ENCODE measurements at regions not wholly inside any gene's neighbourhood (a gene's known extent, or its start where the extent isn't known, plus 50 kb on each side); places are given as distances from the start of the nearest gene placed in this dataset.
"Not testable (repeated sequence)": the region's sequence is repeated elsewhere in the genome, so short reads cannot be mapped to it uniquely, and the experiment has no call there.

DNA sequence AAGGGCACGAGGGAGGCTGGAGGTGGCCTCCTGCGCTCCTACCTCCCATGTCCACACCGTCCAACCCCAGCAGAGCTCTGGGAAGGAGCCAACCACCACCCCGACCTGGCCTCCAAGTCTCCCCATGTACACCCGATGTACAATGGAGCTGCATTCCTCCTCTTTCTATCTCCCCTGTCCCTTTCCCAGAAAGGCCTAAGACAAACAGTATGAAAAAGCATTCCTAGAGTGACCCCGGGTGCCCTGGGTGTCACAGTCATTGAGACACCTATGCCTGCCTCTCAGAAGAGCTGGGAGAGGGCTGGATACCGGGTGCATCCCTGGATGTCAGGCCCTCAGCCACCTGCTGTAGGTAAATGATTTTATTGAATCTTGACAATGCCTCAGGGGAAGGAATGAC lies 248.1 kb downstream of the EMX2 start:
- DNase-seq (ENCODE audit: low spot score) = no peak

DNA sequence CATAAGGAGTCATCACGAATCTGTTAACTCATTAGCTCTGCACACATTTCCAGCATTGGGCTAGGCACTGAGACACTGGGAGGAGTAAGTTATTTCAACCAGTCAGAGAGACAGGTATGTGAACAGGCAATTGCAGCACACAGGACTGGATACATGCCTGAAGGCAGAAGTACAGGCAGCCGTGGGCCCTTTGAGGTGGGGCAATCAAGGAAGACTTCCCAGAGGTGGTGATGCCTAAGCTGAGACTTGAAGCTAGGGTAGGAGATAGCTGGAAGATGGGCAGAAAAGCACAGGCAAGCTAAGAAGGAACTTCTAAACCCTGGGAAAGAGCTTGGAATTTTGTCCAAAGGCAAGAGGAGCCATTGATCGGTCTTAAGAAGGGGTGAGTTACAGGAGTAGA lies 249.7 kb downstream of the EMX2 start:
- no peak for DNase-seq (ENCODE audit: low spot score)

DNA sequence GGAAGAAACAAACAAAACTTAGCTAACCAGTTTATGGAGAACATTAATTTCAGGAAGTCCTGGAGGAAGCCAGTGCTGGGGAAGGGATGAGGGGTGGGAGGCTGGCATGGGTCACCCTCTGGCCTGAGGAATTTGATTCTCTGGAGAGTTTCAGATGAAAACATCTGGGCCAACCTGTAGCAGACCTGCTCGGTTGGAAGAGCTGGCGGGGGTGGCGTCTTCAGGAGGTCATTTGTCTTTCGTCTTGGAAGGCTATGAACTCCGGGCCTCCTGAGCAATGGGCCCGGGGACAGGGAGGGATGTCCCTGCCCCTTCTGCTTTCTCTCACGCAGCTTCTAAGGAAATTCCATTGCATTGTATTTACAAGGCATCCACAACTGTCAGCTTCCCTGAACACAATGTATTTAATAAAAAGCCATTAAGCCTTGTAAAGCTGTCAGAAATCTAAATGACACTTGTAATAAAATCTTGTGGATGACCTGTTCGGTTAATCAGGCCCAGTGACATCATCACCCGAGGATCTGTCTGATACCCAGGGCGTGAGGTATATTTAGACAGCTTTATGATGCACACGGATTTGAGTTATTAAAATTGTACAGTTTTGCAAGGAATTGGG lies 250.5 kb downstream of the RAB11FIP2 start:
- DNase-seq (ENCODE audit: low spot score) = no peak

DNA sequence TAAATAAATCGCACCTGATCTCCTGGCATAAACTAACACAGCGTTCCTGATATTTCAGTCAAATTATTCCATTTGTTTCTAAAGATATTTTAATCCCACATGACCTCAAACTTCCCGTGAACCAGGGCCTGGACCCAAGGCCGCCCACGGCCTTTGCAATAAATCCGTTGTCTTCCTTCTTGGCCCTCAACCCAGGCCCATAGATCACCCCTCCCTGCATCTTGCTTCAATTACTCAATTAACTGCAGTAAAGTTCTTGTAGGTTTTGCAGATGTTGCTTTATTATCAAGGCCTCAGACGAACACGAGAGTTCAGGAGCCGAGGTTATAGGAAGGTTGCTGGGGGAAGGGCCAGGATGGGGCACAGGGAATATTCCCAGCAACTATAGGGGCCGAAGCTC lies 249.4 kb downstream of the RAB11FIP2 start:
- no peak for DNase-seq (ENCODE audit: low spot score)

DNA sequence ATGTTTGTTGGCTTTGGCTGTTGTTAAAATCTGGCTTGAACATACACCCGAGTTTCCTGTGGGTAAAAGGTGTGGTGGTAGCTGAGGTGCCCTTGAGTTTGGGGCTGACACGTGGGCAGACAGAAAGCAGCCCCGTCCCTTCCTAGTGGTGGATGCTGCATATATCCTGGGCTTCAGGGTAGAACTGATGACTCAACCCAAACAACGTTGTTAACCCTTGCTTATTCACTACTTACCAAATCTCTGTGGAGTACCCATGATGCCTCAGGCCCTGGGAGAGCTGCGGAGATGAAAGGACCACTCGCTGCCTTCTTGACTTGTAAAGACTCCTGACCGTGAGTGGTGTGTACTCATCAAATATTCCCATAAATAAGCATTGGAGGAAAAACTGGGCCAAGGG lies 245.1 kb downstream of the RAB11FIP2 start:
- no peak for DNase-seq (ENCODE audit: low spot score)

DNA sequence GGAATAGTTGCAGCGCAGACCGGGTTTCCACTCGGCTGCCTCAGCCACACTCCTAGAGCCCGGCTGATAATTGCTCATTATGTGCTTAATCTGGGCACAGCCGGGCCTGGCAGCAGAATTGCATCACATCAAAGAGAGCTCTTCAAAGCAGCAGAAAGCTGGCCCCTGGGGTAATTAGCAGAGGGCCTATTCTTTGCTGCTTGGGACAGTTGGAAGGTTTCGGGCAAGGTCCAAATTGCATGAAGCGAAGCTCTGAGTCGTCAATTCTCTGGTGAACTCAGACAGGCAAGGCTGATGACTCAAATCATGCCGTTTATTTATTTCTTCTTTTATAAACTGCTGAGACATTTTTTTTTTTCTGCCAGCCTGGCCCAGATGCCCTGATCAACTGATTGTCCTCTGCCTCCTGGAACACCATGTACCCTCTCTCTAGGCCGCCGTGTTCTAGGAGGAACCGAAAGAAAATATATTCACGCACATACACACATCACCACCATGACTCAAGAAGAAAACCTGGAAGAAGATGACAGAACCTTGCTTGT lies 242.2 kb downstream of the RAB11FIP2 start:
- DNase-seq (ENCODE audit: low spot score) = no peak

DNA sequence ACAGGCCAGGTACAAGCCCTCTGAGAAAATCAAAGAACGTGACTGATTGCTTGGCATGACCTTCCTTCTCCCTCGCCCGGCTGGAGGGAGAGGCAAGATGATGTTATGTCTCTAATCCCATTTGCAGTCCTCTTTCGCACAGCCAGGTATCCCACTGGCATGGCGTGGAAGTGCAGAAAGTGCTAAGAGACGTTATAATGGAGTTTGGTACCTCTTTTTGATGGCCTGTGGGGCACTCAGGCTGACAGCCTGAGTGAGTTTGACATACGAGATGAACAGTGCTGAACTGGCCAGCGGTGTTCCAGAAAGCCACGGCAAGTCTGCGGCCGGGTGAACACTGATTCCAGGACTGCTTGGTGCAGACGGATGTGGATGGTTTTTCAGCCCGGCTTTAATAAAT lies 241.6 kb downstream of the RAB11FIP2 start:
- DNase-seq (ENCODE audit: low spot score) = no peak

DNA sequence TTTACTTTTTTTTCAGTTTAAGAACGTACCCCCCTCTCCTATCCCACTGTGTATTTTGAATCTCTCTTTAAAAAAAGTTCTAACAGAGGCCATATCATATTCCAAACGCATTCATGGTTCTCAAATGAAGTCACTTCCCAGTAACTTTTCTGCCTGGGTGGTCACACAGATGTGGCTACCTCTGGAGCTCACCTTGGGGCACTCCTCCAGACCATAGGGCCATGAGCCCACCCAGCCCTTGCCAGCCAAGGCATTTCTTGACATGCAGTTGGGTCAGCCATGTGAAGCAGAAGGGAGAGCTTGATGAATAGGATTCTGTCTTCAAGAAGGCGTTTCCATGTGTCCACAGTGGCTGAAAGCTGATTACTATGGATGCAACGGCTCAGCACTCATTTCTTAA lies 239.3 kb downstream of the RAB11FIP2 start:
- no peak for DNase-seq (ENCODE audit: low spot score)

DNA sequence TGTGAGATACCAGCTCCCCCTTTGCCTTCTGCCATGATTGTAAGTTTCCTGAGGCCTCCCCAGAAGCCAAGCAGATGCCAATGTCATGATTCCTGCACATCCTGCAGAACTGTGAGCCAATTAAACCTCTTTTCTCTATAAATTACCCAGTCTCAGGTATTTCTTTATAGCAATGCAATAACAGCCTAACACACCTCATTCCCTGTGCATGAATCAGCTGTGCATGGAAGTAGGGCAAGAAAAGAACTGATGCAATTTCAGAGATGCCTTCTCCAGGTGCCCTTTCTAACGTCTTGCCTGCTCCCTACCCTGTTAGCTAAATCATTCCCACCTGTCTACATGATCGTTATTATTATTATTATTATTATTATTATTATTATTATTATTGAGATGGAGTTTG lies 230.9 kb downstream of the RAB11FIP2 start:
- DNase-seq (ENCODE audit: low spot score) = not testable (repeated sequence)

DNA sequence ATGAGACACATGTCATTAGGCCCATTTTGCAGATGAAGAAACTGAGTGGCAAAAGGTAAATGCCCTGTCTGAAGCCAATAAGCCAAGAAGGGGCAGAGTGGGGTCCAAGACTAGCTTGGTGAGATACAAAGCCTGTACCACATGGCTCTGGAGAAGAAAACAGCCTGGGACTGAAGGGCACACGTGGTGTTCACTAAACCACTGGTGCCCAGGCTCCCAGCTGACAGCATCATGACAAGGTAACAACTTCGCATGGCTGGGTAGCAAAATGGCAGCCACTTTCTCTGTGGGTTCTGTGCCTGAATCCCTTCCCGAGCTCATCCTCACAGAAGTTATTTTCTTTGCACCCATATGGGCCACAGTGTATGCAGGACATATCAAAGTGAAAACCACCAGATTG lies 229.6 kb downstream of the RAB11FIP2 start:
- DNase-seq (ENCODE audit: low spot score) = no peak

DNA sequence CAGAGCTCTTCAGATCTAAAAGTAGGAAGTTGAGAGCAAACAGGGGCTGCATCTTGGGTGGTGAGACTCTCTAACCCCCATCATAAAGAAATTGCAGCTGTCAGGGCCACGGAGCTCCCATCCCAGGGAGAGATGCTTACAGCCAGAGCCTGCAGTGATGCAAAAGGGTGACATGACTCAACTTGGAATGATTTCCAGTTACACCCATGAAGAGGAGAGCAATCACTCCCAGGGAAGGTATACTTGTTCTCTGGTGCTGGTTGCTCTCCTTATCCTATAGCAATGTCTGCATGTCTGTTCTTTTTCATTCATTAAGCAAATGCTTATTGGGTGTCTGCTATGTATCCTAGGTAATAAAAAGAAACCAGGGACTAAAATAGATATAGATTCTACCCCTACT lies 228.0 kb downstream of the RAB11FIP2 start:
- peak; percentile 46 for DNase-seq (ENCODE audit: low spot score)

DNA sequence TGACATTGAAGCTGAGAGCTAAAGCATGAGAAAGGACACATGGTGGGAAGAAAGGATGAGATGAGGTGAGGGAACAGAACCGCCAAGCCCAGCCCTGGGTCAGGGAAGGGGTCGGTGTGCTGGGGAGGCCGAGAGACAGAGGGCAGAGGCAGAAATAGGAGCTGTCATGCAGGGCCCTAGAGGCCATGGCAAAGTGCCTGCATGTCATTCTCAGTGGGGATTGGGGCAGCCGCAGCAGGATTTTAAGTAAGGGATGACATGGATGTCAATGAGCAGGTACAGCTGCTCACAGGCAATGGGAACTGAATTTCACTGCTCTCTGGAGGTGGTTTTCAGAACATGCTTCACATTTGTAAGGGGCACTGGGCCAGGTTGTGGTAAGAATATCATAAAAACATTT lies 227.4 kb downstream of the RAB11FIP2 start:
- no peak for DNase-seq (ENCODE audit: low spot score)

DNA sequence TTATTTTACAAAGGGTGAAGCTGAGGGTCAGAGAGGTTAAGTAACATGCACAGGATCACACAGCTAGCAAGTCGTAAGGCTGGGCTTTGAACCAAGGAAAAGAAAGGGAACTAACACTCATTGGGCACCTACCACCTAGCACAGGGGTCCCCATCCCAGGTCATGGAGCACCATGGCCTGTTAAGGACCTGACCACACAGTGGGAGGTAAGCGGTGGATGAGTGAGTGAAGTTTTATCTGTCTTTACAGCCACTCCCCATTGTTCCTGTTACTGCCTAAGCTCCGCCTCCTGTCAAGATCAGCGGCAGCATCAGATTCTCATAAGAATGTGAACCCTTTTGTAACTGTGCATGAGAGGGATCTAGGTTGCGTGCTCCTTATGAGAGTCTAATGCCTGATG lies 222.8 kb downstream of the RAB11FIP2 start:
- no peak for DNase-seq (ENCODE audit: low spot score)

DNA sequence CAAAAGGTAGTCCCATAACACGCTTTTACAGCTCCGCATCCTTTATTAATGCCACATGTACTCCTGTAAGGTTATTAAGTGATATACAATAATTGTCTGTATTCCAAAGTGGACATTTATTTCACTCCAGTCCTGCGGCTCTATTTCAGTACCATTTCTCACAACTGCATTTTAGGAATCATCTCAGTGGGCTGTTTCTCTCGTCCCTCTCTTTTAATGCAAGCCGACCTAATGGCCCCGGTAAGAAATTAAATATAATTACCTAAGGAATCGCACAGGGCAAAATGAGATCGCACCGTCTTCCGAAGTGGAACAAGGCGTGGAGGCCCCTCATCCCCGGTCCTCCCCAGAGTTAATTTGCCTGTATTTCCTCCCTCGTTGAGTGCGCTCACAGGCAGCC lies 216.5 kb downstream of the RAB11FIP2 start:
- DNase-seq (ENCODE audit: low spot score) = no peak

DNA sequence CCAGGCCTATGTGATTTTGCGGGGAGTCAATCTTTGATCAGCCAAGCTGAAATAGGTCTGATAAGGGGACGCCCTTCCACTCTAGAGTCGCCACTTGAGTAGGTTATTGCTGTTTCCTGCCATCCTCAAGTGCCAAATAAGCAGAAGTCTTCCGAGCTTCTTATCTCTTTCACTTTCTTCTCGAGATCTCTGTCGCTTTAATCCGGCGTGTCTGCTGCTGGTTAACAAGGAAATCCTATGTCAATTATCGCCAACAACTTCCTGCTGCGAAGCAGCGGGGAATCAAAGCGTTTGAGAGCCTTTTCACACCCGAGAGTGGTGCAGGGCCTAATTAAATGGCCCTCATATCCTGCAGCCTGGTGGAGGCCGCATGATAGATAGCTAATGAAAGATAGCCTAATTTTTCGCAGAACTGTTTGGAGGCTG lies 215.9 kb downstream of the RAB11FIP2 start:
- DNase-seq (ENCODE audit: low spot score) = no peak

DNA sequence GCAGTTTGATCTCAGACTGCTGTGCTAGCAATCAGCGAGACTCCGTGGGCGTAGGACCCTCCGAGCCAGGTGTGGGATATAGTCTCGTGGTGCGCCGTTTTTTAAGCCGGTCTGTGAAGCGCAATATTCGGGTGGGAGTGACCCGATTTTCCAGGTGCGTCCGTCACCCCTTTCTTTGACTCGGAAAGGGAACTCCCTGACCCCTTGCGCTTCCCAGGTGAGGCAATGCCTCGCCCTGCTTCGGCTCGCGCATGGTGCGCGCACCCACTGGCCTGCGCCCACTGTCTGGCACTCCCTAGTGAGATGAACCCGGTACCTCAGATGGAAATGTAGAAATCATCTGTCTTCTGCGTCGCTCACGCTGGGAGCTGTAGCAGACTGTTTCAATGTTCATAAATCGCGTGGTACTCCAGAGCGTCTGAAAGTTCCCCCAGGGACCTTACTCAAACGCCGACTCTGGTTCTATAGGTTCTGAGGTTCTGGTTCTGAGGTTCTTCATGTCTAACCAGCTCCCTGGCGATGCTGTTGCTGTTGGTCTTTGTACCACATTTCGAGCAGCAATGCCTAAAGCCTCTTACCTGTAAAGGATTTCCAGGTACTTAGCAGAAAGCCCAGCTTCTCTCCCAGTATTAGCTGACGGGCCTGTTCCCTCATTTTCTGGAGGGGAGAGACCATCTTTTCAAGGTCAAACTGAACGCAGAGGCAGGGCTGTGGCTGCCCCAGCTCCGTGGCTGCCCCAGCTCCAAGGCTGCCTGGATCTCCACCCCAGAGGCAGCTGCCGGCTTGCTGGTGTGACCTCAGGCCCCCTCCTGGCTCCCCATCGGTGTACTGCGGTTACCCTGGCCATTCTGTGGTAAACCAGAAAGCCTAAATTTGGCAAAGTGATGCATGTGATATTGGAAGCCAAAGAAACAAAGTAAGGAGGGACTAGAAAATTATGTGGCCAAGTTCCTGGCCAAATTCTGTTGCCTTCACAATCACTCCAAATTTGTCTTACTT lies 207.9 kb downstream of the RAB11FIP2 start:
- not testable (repeated sequence) for DNase-seq (ENCODE audit: low spot score)

DNA sequence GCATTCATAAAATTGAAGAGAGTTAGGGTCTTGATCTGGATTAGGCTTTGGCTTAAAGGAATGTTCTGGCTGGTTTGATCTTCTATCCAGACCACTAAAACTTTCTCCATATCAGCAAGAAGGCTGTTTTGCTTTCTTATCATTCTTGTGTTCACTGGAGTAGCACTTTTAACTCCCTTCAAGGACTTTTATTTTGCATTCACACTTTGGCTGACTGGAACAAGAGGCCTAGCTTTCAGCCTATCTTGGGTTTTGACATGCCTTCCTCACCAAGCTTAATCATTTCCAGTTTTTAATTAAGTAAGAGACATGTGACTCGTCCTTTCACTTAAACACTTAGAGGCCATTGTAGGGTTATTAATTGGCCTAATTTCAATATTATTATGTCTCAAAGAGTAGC lies 190.3 kb downstream of the RAB11FIP2 start:
- DNase-seq (ENCODE audit: low spot score) = not testable (repeated sequence)

DNA sequence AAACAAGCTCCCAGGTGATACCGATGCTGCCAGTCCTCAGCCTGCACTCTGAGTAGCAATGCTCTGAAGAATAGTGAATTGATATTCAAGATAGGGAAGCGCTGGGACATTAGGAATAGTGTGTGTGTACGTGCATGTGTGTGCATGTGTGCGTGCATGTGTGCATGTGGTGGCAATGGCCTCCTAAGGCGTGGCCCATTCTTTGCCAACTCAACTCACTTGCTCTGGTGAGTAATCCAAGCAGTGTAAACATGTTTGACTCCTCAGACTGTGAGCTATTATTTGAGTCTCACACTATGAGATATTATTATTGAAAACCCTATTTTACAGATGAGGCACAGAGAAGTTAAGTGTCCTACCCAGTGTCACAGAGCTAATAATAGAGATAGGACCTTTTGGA lies 186.6 kb downstream of the RAB11FIP2 start:
- no peak for DNase-seq (ENCODE audit: low spot score)

DNA sequence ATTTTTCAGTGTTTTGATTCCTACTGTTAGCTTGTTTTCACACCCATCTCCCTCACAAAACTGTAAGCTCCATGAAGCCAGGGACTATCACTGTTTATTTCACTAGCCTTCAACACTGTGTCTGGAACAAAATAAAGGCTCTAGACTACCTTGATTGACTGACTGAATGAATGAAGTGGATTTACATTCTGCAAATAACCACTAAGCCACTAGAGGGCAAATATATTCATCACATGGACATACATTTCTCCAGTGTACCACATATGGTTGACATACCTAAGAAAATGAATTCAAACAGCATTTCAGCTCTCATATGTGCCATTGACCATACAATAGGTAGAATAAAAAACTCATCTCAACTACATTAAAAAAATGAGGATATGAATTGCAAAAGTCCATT lies 185.9 kb downstream of the RAB11FIP2 start:
- peak; percentile 39 for DNase-seq (ENCODE audit: low spot score)

DNA sequence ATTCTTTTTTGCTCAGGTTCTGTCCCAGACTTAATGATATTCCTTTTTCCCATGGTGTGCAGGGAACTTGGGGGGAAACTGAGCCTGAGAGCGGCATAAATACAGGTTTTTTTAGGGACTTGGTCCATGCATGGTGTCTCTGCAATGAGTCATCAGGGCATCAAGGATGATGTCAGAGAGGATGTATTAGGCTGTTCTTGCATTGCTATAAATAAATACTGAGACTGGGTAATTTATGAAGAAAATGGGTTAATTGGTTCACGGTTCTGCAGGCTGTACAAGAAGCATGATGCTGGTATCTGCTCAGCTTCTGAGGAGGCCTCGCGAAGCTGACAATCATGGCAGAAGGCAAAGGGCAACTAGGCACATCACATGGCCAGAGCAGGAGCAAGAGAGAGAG lies 185.4 kb downstream of the RAB11FIP2 start:
- DNase-seq (ENCODE audit: low spot score) = no peak

DNA sequence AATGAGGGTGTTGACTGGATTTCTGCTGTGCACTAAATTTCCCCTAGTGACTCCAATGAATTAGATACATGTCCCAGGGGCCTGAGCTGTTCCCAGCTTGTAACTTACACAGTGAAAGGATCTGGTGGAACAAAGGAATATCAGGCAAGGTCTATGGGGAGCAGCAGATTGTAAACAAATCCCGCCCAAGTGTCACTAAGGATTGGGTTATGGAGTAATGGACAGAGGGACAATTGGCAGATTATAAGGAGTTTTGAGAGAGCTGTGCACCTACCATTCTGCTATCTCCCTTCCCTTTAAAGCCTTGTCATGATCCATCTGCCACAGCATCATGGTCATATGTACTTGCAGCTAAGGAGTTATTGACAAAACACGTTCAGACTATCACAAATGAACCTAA lies 183.0 kb downstream of the RAB11FIP2 start:
- no peak for DNase-seq (ENCODE audit: low spot score)

DNA sequence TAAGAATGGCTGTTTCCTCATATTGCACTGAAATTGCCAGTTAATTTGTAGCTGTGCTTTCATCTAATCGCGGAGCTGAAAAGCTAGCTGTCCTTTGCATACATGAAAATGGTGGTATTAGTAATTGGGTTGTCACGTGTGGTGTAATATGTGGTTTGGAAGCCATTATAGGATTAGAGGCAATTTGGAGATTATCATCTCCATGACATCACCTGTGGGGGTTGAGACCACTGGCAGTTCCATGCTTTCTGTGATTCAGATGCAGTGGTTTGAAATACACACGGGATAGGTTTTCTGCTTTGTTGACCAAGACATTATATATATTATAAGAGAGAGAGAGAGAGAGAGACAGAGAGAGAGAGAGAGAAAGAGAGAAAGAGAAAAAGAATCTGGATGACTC lies 180.8 kb downstream of the RAB11FIP2 start:
- no peak for DNase-seq (ENCODE audit: low spot score)

DNA sequence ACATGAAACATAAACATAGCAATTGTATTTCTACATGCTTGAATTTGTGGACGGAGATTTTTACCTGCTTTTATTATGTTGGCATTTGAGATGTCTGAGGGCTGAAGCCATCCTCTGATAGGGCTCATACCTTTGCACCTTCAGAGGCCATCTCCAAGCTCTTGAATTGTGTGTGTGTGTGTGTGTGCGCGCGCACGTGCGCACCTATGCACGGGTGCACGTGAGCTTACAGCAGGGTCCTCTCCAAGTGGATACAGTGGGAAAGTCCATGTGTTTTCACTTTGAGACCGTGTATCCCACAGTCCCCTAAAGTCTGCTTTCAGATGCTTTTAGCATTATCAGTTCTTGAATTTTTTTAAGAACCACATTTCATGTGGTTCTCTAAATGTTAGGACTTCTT lies 178.6 kb downstream of the RAB11FIP2 start:
- no peak for DNase-seq (ENCODE audit: low spot score)

Data from GM03348 (cell line).